Kidney epithelial cell (primary cell): ENCODE measurements at regions not wholly inside any gene's neighbourhood (a gene's known extent, or its start where the extent isn't known, plus 50 kb on each side); places are given as distances from the start of the nearest gene placed in this dataset.

Experiments used
- DNase-seq: peaks from one replicate; pipeline ENCODE4 v3.0.0-alpha.2; 2010; ENCODE audit warnings: low read depth
- H3K27me3 ChIP-seq: 2 replicates; pipeline ENCODE4 v1.6.0; 2011; ENCODE audit warnings: low read length; ENCODE audit not compliant: control insufficient read depth, insufficient read depth
- H3K36me3 ChIP-seq: 2 replicates; pipeline ENCODE4 v1.5.1; 2011; ENCODE audit warnings: low read length; ENCODE audit not compliant: control insufficient read depth, insufficient read depth
- H3K4me3 ChIP-seq: 2 replicates; pipeline ENCODE4 v1.5.1; 2011; ENCODE audit warnings: low read depth, mild to moderate bottlenecking, control low read depth, low read length
- TF ChIP-seq, protein P1 (sequence below): IDR thresholded peaks from 2 replicates; pipeline ENCODE4 v1.5.1; 2011; ENCODE audit warnings: mild to moderate bottlenecking, moderate library complexity, low read length, control low read depth, inconsistent platforms; ENCODE audit not compliant: insufficient read depth, poor library complexity, severe bottlenecking

DNA sequence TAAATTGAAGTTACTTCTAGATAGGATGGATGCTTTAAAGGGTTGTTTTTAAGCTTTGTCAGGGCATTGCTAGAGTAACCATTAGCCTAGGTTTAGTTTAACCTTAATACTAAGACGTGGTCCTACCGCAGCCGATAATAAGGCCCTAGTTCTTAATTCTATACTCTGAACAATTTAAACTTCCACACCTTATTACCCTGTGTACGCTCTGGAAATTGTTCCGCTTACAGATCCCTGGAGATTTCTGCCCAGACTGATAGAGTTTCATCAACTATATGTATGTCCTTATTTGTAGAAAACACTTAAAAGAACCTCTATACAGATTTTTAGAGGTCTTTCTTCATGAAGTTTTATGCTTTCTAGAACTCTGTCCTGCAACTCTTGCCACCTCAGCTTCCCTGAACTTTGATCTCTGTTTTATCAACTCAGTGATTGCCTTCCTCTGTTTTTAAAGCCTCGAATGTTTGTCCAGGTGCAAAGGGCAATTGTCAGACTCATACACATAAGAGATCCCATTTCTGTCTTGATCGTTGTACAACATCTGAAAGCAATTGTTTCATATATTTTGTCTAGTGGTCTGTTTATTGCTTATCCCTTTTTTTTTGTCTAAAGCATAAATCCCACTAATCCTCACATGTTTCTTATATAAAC lies 71.1 kb upstream of the VCX start:
- TF ChIP-seq, protein P1, sequence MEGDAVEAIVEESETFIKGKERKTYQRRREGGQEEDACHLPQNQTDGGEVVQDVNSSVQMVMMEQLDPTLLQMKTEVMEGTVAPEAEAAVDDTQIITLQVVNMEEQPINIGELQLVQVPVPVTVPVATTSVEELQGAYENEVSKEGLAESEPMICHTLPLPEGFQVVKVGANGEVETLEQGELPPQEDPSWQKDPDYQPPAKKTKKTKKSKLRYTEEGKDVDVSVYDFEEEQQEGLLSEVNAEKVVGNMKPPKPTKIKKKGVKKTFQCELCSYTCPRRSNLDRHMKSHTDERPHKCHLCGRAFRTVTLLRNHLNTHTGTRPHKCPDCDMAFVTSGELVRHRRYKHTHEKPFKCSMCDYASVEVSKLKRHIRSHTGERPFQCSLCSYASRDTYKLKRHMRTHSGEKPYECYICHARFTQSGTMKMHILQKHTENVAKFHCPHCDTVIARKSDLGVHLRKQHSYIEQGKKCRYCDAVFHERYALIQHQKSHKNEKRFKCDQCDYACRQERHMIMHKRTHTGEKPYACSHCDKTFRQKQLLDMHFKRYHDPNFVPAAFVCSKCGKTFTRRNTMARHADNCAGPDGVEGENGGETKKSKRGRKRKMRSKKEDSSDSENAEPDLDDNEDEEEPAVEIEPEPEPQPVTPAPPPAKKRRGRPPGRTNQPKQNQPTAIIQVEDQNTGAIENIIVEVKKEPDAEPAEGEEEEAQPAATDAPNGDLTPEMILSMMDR = no peak
- H3K27me3 ChIP-seq = no peaks in the 10 kb centered on the region
- no peaks in the 10 kb centered on the region for H3K36me3 ChIP-seq
- no peak overlapping the region for H3K4me3 ChIP-seq
- DNase-seq = no peak

DNA sequence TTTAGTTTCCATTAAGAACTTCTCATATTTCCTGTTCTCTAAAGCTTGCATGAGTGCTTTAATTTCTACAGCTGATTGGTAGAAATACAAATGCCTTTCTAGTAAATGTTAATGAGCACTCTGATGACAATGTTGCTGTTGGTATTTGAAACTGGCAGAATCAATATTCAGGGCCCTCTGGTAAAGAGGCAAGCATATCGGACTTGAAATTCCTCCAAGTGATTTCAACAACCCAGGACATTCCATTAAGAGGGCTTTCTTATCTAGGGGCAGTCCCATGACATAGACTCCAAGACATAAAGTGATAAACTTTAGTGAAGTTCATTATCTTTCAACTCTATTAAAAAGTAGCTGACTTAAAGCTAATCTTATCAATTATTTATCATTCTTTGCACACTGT lies 83.1 kb upstream of the VCX start:
- TF ChIP-seq, protein P1 = no peak
- H3K36me3 ChIP-seq = no peaks in the 10 kb centered on the region
- no peak overlapping the region for H3K4me3 ChIP-seq
- no peaks in the 10 kb centered on the region for H3K27me3 ChIP-seq
- no peak for DNase-seq

DNA sequence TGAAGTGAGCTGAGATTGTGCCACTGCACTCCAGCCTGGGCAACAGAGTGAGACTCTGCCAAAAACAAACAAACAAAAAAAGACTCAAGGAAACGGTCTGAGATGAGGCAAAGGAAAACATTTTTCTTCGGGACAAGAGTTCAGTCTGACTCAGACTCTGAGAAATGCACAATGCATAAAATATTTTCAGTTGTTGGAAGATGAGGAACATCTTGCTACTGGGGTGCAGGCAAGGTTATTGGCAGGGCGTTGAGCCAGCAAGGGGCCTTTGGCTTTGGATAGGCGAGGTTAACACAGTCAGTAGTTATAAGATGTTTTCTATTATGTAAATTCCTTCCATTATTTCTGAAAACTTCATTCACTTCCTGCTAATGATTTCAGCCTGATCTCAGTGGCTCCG lies 96.1 kb upstream of the VCX start:
- Histone ChIP-seq H3K27me3 (no peaks in the 10 kb centered on the region), H3K36me3 (no peaks in the 10 kb centered on the region), H3K4me3 (no peak overlapping the region)
- TF ChIP-seq, protein P1 = no peak
- DNase-seq = no peak

DNA sequence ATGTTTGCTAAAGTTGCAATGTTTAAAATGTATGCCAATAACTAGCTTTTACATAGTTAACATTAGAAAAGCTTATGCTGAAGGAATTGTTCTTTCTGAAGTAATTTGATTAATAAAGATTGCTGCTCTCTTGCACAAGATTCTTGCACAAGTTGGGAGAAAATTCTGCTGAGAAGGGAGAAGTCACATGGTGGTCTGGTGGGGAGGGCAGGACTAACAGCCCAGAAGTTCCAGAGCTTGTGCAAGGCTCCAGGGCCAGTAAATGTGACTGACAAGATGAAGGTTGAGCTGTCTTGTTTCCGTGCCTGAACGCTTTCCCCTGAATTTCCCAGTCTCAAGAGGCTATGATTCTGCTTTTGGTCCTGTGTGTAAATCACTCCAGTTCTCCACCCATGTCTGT lies 112.9 kb upstream of the VCX start:
- no peaks in the 10 kb centered on the region for H3K27me3 ChIP-seq
- no peak for DNase-seq
- TF ChIP-seq, protein P1 = no peak
- H3K36me3 ChIP-seq = no peaks in the 10 kb centered on the region
- H3K4me3 ChIP-seq = no peak overlapping the region

DNA sequence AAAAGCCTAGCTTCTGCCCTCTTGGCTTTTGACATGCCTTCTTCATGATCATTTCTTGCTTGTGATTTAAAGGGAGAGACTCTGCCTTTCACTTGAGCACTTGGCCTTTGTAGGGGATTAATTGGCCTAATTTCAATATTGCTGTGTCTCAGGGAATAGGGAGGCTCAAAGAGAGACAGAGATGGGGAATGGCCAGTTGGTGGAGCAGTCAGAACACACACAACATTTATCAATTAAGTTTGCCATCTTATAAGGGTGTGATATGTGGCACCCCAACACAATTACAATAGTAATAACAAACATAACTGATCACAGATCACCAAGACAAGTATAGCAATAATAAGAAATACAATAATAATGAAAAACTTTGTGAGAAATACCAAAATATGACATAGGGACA lies 122.5 kb upstream of the VCX start:
- TF ChIP-seq, protein P1 = no peak
- H3K27me3 ChIP-seq = no peaks in the 10 kb centered on the region
- no peak for DNase-seq
- H3K36me3 ChIP-seq = no peaks in the 10 kb centered on the region
- H3K4me3 ChIP-seq = no peak overlapping the region

DNA sequence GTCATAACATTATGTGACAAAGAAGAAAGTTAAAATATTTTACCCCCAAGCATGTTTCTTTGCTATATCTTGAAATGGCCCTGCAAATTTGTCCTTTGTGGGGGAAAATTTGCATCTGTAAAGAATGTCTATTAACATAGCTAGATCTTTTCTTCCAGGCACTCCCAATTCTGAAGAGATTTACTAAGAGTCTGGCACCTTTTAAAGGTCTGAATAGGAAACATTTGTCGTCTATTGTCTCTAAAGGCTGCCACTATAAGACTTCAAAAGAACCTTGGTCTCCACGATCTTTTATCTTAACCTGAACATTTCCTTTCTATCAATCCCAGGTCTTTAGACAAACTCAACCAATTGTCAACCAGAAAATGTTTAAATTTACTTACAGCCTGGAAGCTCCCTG lies 128.6 kb upstream of the VCX start:
- Histone ChIP-seq H3K36me3 (no peaks in the 10 kb centered on the region), H3K4me3 (no peak overlapping the region), H3K27me3 (no peaks in the 10 kb centered on the region)
- DNase-seq = no peak
- TF ChIP-seq, protein P1 = no peak
